Ovary (tissue), 3 donors: ENCODE measurements at regions not wholly inside any gene's neighbourhood (a gene's known extent, or its start where the extent isn't known, plus 50 kb on each side); places are given as distances from the start of the nearest gene placed in this dataset.

Experiments used
- POLR2A ChIP-seq: fragments of 450-650 bp; IDR thresholded peaks from one replicate; pipeline ENCODE4 v1.6.1; 2017; ENCODE audit warnings: antibody characterized with exemption, mild to moderate bottlenecking, moderate library complexity
- TF ChIP-seq, protein P1 (sequence below), 3 donors: fragments of 450-650 bp in 2 of 3; fragments of 200-600 bp in 1 of 3; IDR thresholded peaks; one replicate each; pipeline versions ENCODE4 v1.5.1 to v1.8.0; 2016 to 2022; ENCODE audit warnings: antibody characterized with exemption in 3 of 3, mild to moderate bottlenecking in 1 of 3
- donor health status: DM: no; HTN: no; CAD: no.

DNA sequence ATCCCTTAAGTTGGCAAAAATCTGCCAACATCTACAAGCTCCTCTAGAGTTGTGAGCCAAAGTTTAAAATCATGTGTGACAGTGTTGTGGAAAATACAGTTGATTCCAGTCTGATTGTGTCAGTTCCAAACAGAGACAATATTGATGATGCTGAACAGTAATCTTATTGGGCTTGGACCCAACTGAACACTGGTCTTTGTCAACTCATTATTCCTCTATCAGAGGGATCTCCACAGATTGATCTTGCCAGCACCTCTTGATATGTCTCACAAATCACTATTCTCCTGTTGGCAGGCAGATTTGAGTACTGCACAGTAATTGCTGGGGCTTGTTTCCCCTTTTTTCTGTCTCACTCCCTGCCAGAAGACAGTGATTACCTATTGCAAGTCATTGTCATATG lies 326.6 kb upstream of the DPH6 start:
- TF ChIP-seq, protein P1, sequence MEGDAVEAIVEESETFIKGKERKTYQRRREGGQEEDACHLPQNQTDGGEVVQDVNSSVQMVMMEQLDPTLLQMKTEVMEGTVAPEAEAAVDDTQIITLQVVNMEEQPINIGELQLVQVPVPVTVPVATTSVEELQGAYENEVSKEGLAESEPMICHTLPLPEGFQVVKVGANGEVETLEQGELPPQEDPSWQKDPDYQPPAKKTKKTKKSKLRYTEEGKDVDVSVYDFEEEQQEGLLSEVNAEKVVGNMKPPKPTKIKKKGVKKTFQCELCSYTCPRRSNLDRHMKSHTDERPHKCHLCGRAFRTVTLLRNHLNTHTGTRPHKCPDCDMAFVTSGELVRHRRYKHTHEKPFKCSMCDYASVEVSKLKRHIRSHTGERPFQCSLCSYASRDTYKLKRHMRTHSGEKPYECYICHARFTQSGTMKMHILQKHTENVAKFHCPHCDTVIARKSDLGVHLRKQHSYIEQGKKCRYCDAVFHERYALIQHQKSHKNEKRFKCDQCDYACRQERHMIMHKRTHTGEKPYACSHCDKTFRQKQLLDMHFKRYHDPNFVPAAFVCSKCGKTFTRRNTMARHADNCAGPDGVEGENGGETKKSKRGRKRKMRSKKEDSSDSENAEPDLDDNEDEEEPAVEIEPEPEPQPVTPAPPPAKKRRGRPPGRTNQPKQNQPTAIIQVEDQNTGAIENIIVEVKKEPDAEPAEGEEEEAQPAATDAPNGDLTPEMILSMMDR (IDR thresholded peaks at IDR 0.05), result no peak
- TF ChIP-seq POLR2A, result no peak
